Fibroblast of pulmonary artery (primary cell): ENCODE measurements at regions not wholly inside any gene's neighbourhood (a gene's known extent, or its start where the extent isn't known, plus 50 kb on each side); places are given as distances from the start of the nearest gene placed in this dataset.

Experiments
- DNase-seq: peaks from one replicate; pipeline ENCODE4 v3.0.0-alpha.2; 2010; ENCODE audit warnings: low read depth
- H3K4me3 ChIP-seq: replicated peaks from 2 replicates; pipeline ENCODE4 v1.5.1; 2011; ENCODE audit warnings: low read depth, mild to moderate bottlenecking, control low read depth, low read length, moderate library complexity
- TF ChIP-seq, protein P1 (sequence below): IDR thresholded peaks from 2 replicates; pipeline ENCODE4 v1.5.1; 2011; ENCODE audit warnings: mild to moderate bottlenecking, control low read depth, low read length, inconsistent platforms; ENCODE audit errors: missing control alignments

DNA sequence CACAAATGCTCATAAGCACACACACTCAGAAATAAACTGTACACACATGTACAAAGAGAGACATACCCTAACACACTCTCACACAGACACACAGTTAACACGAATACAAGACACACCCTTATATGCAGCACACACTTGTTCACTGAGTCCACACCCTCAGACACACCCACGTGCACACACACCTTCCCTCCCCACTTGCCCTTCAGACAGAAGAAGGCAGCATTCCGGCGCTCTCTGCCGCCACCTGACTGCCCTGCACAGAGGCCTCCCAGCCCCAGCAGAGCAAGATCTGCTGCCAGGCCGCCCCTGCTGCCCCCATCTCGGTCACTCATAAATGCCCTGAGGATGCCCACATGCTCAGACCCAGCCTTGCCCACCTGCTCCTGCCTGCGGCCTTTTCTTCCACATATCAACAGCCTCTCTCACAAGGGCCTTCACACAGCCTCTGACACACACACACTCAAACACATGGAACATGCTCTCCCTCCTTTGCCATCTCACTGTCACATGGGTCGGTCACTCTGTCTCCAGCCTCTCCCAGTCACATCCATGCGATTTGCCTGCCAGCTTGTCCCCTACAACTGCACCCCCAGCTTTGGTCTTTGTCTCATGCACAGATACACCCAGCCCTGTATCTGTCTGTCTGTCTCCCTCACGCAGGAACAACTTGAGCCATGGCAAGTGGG is 71.1 kb downstream of the EPHB3 start:
- TF ChIP-seq, protein P1, sequence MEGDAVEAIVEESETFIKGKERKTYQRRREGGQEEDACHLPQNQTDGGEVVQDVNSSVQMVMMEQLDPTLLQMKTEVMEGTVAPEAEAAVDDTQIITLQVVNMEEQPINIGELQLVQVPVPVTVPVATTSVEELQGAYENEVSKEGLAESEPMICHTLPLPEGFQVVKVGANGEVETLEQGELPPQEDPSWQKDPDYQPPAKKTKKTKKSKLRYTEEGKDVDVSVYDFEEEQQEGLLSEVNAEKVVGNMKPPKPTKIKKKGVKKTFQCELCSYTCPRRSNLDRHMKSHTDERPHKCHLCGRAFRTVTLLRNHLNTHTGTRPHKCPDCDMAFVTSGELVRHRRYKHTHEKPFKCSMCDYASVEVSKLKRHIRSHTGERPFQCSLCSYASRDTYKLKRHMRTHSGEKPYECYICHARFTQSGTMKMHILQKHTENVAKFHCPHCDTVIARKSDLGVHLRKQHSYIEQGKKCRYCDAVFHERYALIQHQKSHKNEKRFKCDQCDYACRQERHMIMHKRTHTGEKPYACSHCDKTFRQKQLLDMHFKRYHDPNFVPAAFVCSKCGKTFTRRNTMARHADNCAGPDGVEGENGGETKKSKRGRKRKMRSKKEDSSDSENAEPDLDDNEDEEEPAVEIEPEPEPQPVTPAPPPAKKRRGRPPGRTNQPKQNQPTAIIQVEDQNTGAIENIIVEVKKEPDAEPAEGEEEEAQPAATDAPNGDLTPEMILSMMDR: no peak

More for the DNA sequence above, 71.1 kb downstream of the EPHB3 start:
- no peak overlapping the region for H3K4me3 ChIP-seq
- no peak for DNase-seq
